Liver (tissue), 8 donors: ENCODE measurements at regions not wholly inside any gene's neighbourhood (a gene's known extent, or its start where the extent isn't known, plus 50 kb on each side); places are given as distances from the start of the nearest gene placed in this dataset.

Source experiments
- DNase-seq: peaks from one replicate; pipeline ENCODE4 v3.0.0-alpha.2; 2017; ENCODE audit warnings: low spot score
- H3K27ac ChIP-seq, 2 donors: one replicate each; pipeline ENCODE4 v1.7.0; 2013; ENCODE audit warnings: inconsistent platforms in 2 of 2, low read length in 2 of 2, control low read depth in 1 of 2, low read depth in 1 of 2, mild to moderate bottlenecking in 1 of 2
- H3K27me3 ChIP-seq, 4 donors: one replicate each; pipeline versions ENCODE4 v1.6.1 to v1.7.0; 2013; ENCODE audit warnings: low read length in 3 of 4, inconsistent platforms in 1 of 4, mild to moderate bottlenecking in 1 of 4, moderate library complexity in 1 of 4; ENCODE audit not compliant: control insufficient read depth in 4 of 4, insufficient read depth in 4 of 4
- H3K36me3 ChIP-seq, 4 donors: one replicate each; pipeline versions ENCODE4 v1.6.1 to v1.7.0; 2013; ENCODE audit warnings: low read length in 3 of 4, mild to moderate bottlenecking in 3 of 4, low read depth in 1 of 4, moderate library complexity in 1 of 4; ENCODE audit not compliant: control insufficient read depth in 4 of 4, insufficient read depth in 3 of 4
- H3K4me1 ChIP-seq, 4 donors: one replicate each; pipeline versions ENCODE4 v1.6.1 to v1.7.0; 2013; ENCODE audit warnings: low read length in 3 of 4, mild to moderate bottlenecking in 3 of 4, moderate library complexity in 1 of 4; ENCODE audit not compliant: control insufficient read depth in 4 of 4, insufficient read depth in 4 of 4
- H3K4me3 ChIP-seq, 3 donors: one replicate each; pipeline versions ENCODE4 v1.6.1 to v1.7.0; 2013; ENCODE audit warnings: low read length in 3 of 3, control low read depth in 1 of 3, low read depth in 1 of 3, mild to moderate bottlenecking in 1 of 3
- H3K9ac ChIP-seq, 2 donors: one replicate each; pipeline ENCODE4 v1.7.0; 2013; ENCODE audit warnings: low read length in 2 of 2, mild to moderate bottlenecking in 2 of 2, moderate library complexity in 2 of 2, control low read depth in 1 of 2, low read depth in 1 of 2
- H3K9me3 ChIP-seq, 4 donors: one replicate each; pipeline versions ENCODE4 v1.6.1 to v1.7.0; 2013; ENCODE audit warnings: low read length in 3 of 4; ENCODE audit not compliant: control insufficient read depth in 4 of 4
- CTCF ChIP-seq: fragments of 150-350 bp; IDR thresholded peaks from 2 replicates; pipeline ENCODE4 v1.5.1; 2017; ENCODE audit warnings: improper control_type of control experiment, low read depth, low read length; ENCODE audit not compliant: missing input control
- EGR1 ChIP-seq, 2 donors: IDR thresholded peaks; 2 replicates each; pipeline ENCODE4 v1.6.1; 2016 to 2018; ENCODE audit warnings: antibody characterized with exemption in 2 of 2, low read depth in 2 of 2
- FOXA1 ChIP-seq: IDR thresholded peaks from 2 replicates; pipeline ENCODE4 v1.6.1; 2016; ENCODE audit warnings: antibody characterized with exemption
- GABPA ChIP-seq, 2 donors: IDR thresholded peaks in 1 of 2; conservative IDR thresholded peaks in 1 of 2; 2 replicates each; pipeline ENCODE4 v1.6.1; 2016; ENCODE audit warnings: antibody characterized with exemption in 2 of 2, mild to moderate bottlenecking in 1 of 2, moderate library complexity in 1 of 2
- JUND ChIP-seq, 2 donors: IDR thresholded peaks; 2 replicates each; pipeline ENCODE4 v1.6.1; 2016; ENCODE audit warnings: antibody characterized with exemption in 2 of 2
- NR2F2 ChIP-seq: IDR thresholded peaks from 2 replicates; pipeline ENCODE4 v1.6.1; 2016; ENCODE audit warnings: antibody characterized with exemption
- RAD21 ChIP-seq, 2 donors: IDR thresholded peaks; 2 replicates each; pipeline ENCODE4 v1.6.1; 2016; ENCODE audit warnings: antibody characterized with exemption in 2 of 2, mild to moderate bottlenecking in 2 of 2
- SP1 ChIP-seq: IDR thresholded peaks from 2 replicates; pipeline ENCODE4 v1.6.1; 2018; ENCODE audit warnings: antibody characterized with exemption, mild to moderate bottlenecking
- TAF1 ChIP-seq: conservative IDR thresholded peaks from 2 replicates; pipeline ENCODE4 v1.6.1; 2016; ENCODE audit warnings: antibody characterized with exemption, mild to moderate bottlenecking
- WGBS: extraction: QIAGEN DNeasy Blood & Tissue Kit; methylation state at CpG from one replicate; pipeline ENCODE4 v1.1.7; 2013; 5-methylcytosine and 5-hydroxymethylcytosine counted together
- TF ChIP-seq, protein P1 (sequence below): IDR thresholded peaks from 2 replicates; pipeline ENCODE4 v1.6.1; 2016; ENCODE audit warnings: antibody characterized with exemption
- TF ChIP-seq, protein P2 (sequence below): IDR thresholded peaks from 2 replicates; pipeline ENCODE4 v1.6.1; 2016; ENCODE audit warnings: antibody characterized with exemption, mild to moderate bottlenecking
- donor health status: healthy.
- donor health status: healthy.
- donor health status: healthy.
- donor health status: healthy.
- donor health status: healthy.

DNA sequence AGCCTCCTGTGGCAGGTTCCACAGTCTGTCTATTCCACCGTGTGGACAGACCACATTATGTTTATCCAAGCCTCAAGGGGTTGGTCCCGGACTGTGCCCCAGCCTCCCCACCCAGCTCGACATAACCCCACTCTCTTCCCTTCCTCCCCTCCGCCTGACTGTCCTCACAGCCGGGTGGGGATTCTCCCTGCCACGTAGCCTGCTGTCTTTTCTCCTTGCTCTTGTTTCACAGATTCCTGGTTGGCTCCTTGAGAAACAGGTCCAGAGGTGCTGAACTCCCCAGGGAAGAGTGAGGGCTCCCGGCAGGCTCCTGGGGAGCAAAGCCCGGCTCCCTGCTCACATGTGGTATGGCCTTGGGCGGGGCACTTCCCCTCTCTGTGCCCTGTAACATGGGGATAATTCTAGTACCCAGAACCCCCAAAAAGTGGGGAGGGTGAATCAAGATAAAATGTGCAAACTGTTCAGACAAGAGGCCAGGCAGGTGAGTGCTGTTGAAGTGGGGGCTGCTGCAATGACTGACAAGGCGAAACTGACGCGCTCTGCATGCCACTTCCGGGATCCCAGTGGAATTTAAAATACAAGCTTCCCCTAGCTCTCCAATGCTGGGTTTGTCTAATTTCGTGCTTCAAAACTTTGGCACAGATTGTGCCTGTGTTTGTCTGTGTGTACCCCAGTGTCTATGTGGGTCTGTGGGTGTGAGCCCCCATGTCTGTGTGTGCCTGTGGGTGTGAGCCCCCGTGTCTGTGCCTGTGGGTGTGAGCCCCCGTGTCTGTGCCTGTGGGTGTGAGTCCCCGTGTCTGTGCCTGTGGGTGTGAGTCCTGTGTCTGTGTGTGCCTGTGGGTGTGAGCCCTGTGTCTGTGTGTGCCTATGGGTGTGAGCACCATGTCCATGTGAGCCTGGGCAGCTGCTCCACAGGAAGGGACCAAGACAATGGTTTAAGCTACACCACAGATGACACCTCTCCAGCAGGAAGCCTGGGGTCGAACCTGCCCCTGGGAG is 160.6 kb upstream of the IQSEC1 start:
- Histone ChIP-seq H3K36me3 (no peaks in the 10 kb centered on the region), H3K4me1 (no peaks in the 10 kb centered on the region), H3K9me3 (no peaks in the 10 kb centered on the region), H3K27me3 (no peaks in the 10 kb centered on the region), H3K4me3 (no peak overlapping the region), H3K27ac (no peak overlapping the region), H3K9ac (no peak overlapping the region)
- no peak for DNase-seq
- WGBS: 77% methylated on average over 18 of the region's 18 CpGs
- TF ChIP-seq, protein P1, sequence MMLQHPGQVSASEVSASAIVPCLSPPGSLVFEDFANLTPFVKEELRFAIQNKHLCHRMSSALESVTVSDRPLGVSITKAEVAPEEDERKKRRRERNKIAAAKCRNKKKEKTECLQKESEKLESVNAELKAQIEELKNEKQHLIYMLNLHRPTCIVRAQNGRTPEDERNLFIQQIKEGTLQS: no peak
- TF ChIP-seq TAF1 (no peak), RAD21 (IDR thresholded peaks at IDR 0.05) (no peak)

DNA sequence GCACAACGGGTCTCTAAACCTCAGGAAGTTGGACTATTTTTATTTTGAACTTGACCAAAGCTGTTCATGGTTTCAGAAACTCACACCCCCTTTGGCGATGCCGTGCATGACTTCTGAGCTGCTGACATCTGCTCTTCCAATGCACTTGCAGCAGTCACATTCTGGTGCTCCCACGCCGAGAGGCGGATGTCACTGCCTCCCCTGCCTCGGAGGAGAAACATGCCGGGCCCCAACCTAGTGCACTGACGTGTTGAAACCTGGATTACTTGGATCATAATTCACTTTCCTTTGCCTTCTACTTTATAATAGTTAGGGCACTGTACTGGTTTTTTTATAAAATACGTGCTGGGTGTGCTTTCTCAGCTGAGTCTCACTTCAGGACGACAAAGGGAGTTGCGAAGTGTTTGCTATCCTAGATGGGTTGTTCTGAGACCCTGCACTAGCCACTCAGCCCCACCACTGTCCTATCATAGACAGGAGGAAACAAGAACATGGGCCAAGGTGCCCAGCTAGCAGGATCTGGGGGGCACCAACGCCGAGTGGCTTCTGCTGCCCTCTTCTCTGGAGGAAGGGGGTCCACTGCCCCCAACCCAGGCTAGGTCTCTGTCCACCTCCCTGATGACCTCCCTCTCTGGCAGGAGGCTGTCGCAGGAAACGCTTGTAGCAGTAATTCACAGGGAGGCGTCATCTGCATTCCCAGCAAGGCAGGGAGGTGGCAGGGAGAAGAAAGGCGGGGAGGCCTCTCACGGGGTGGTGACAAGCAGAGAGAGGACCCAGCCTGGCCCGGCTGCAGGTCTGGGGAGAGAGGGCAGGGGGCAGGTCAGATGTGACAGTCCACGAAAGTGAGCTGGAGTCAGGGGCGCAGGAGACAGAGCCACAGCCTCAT is 158.8 kb upstream of the IQSEC1 start:
- TF ChIP-seq, protein P1: no peak
- TF ChIP-seq GABPA (IDR thresholded peaks at IDR 0.05 in 1 of 2, conservative IDR thresholded peaks at IDR 0.05 in 1 of 2) (no peak), NR2F2 (no peak), EGR1 (IDR thresholded peaks at IDR 0.05; ENCODE audit: low read depth in 2 of 2) (no peak), SP1 (no peak), JUND (IDR thresholded peaks at IDR 0.05) (no peak)
- H3K36me3 ChIP-seq: no peaks in the 10 kb centered on the region
- no peaks in the 10 kb centered on the region for H3K4me1 ChIP-seq
- no peak overlapping the region for H3K4me3 ChIP-seq
- WGBS: 85% methylated on average over 22 of the region's 22 CpGs
- H3K27me3 ChIP-seq: no peaks in the 10 kb centered on the region
- no peaks in the 10 kb centered on the region for H3K9me3 ChIP-seq
- no peak for DNase-seq
- no peak overlapping the region for H3K9ac ChIP-seq
- no peak overlapping the region for H3K27ac ChIP-seq

DNA sequence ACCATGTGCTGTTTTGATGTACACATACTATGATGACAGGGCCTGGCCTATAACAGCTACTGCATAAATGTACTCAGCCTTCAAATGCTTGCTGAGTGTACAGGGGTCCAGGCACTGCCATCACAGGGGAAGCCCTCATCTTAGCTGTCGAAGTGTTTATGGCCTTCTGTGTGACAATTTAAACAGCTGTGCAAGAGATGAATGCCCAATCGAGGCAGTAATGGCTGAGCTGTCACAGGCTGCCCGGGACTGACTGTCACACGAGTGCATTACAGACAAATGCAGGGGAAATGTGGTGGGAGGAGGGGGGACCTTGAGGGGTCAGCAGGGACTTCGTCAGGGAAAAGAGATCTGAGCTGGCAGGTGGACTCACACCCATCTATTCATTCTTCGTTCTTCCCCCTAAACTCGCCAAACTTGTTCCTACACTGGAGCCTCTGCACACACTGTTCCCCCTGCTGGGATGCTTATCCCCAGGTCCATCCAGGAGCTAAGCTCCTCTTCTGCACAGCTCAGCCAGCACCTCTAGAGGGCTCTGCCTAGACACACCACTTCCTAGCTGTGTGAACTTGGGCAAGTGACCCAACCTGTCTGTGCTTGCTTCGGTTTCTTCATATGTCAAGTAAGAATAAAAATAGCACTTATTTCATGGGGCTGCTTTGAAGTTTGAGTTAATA is 156.2 kb upstream of the IQSEC1 start:
- H3K9me3 ChIP-seq: no peaks in the 10 kb centered on the region
- H3K9ac ChIP-seq: no peak overlapping the region
- H3K36me3 ChIP-seq: no peaks in the 10 kb centered on the region
- WGBS: 85% methylated on average over 8 of the region's 8 CpGs
- H3K27me3 ChIP-seq: no peaks in the 10 kb centered on the region
- H3K4me1 ChIP-seq: peaks cover 0 to 8% (median 3%) of the 10 kb centered on the region in 4 donors
- TF ChIP-seq FOXA1 (no peak), CTCF (peak; percentile 47), RAD21 (IDR thresholded peaks at IDR 0.05) (peak; percentile 72 to 83)
- TF ChIP-seq, protein P2, sequence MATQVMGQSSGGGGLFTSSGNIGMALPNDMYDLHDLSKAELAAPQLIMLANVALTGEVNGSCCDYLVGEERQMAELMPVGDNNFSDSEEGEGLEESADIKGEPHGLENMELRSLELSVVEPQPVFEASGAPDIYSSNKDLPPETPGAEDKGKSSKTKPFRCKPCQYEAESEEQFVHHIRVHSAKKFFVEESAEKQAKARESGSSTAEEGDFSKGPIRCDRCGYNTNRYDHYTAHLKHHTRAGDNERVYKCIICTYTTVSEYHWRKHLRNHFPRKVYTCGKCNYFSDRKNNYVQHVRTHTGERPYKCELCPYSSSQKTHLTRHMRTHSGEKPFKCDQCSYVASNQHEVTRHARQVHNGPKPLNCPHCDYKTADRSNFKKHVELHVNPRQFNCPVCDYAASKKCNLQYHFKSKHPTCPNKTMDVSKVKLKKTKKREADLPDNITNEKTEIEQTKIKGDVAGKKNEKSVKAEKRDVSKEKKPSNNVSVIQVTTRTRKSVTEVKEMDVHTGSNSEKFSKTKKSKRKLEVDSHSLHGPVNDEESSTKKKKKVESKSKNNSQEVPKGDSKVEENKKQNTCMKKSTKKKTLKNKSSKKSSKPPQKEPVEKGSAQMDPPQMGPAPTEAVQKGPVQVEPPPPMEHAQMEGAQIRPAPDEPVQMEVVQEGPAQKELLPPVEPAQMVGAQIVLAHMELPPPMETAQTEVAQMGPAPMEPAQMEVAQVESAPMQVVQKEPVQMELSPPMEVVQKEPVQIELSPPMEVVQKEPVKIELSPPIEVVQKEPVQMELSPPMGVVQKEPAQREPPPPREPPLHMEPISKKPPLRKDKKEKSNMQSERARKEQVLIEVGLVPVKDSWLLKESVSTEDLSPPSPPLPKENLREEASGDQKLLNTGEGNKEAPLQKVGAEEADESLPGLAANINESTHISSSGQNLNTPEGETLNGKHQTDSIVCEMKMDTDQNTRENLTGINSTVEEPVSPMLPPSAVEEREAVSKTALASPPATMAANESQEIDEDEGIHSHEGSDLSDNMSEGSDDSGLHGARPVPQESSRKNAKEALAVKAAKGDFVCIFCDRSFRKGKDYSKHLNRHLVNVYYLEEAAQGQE: no peak
- TF ChIP-seq, protein P1: no peak
- H3K4me3 ChIP-seq: no peak overlapping the region
- no peak for DNase-seq
- no peak overlapping the region for H3K27ac ChIP-seq
